ENCODE measurements at regions not wholly inside any gene's neighbourhood (a gene's known extent, or its start where the extent isn't known, plus 50 kb on each side); places are given as distances from the start of the nearest gene placed in this dataset.

DNA sequence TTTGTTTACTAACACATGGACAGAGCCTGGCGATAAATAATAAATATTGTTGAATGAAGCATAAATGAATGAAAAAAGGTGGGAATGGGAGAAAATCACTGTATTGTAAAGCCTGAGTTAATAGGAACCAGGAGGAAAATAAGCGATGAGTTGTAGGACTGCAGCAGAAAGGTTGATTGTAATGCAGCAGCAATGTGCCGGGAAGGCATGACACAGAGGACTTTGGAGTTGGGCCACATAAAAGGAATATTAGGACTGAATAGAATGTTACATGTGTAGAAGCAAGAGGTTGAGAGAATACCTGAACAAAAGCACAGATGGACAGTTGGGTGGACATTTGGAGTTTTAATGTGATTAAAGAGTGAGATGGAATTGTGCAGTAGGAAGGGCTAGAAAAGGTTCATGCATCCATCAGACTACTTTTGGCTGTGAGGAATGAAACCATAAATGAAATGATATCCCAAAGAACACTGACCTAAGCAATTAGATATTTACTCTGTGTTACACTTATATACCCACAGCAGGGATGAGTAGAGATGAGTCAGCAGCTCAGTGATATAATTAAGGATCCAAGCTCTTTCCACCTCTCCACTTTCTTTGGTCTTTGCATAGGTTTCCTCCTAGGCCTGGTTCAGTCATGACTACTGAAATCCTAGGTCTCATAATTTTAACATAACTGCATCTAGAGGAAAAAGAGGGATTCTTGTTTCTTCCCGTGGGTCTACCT lies 55.4 kb downstream of the CCER1 start:
- no peak for DNase-seq (ENCODE audit: low read depth)

DNA sequence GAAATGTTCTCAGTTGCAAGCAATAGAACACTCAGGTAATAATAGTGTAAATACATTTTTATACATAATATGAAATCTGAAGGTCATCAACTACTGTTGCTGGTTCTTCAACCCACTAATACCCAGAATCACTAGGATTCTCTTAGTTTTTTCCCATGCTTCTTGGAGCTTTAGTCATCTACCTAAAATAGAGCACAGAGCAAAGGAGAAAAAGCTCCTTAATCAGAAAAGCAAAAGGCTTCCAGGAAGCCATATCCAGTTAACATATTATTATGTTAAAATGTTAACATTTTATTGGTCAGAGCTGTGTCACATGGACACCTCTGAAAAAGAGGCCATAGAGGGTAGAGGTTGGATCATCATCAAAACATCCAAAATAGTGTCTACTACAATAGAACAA lies 57.0 kb downstream of the CCER1 start:
- no peak for DNase-seq (ENCODE audit: low read depth)

DNA sequence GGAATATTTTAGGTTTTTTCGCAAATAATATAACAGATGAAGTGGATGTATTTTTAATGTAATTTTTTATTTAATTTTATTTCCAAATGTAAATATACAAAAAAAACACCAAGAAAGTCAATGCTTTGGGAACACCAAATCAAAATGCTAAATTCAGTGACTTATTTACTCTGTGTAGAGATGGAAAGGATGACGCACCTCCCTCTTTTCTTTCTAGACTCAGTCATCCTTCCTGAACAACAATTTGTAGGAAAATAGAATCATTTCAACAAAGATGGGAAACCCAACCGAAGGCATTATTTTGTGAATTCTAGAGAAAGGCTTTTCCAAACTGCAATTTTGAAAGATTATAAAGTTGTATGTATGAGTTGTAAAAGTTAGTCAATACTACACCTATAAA lies 57.7 kb downstream of the CCER1 start:
- no peak for DNase-seq (ENCODE audit: low read depth)

DNA sequence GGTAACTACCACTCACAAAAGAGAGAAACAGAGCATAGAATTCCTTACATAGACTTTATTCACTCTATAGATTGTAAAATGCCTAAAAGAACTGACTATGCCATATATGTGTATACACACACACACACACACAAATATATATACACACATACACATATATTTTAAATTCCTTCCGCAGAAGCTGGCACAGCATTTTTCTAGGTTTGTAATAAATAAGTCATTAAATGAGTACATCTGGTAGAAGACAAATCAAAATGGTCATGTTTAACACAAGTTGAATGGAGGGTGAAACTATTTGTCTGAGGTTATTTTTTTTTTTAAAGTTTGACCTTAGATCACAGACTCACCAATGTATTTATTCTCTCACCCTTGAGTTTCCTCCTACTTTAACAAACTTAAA lies 58.2 kb downstream of the CCER1 start:
- no peak for DNase-seq (ENCODE audit: low read depth)

DNA sequence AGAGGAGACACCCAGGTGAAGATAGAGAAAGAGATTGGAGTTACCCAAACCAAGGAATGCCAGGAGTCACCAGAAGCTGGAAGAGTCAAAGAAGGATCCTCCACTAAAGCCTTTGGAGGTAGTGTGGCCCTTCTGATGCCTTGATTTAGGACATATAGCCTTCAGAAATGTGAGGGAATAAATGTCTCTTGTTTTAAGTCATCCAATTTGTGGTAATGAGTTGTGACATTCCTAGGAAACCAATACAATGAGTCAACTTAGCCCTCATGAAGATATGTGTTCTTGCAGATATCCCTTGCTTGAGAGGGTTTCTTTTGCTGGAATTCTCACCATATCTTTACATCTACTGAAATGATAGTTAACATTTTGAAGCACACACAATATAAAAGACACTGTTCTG lies 58.8 kb downstream of the CCER1 start:
- no peak for DNase-seq (ENCODE audit: low read depth)

DNA sequence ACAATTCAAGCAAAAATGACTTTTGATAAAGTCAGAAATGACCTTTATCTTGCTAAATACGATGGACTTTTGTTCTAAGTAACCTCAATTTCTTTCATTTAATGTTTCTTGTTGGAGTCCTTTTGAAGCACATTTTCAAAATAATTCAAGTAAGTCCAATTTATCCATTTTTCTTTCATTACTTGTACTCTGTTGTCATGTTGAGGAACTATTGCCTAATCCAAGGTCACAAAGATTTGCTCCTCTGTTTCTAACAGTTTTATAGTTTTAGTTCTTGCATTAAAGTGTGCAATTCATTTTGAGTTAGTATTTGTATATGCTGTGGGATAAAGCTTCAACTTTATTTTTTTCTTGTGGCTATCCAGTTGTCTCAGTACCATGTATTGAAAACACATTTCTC lies 66.7 kb downstream of the CCER1 start:
- no peak for DNase-seq (ENCODE audit: low read depth)

DNA sequence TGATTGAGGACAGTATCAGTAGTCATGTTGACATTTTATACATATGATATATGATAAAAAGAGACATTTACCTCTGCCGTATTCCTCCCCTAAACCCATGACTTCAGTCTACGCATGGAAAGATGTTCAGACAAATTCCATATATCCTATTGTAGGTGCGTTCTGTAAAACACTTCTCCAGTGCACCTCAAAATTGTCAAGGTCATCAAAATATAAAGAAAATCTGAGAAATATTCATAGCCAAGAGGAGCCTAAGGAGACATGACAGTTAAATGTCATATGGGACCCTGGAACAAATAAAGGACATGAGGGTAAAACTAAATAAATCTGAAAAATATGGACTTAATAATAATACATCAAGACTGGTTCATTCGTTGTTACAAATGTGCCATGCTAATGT lies 71.5 kb downstream of the CCER1 start:
- no peak for DNase-seq (ENCODE audit: low read depth)

DNA sequence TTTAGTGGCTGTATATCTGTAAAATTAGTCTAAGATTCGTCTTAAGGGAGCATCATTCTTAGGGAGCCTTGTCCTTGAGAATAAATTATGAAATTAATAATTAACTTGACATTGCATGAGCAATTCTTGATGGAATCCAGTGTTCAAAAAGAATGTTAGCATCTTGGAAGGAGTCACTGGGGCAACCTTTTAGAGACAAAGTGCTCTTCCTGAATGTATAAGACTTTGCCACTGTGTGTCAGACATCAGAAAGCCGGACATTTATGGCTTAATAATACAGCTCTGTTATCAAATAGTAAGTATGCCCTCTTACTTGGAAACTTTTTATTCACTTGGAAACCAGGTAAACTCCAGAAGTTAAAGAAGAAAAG lies 83.3 kb downstream of the CCER1 start:
- no peak for DNase-seq (ENCODE audit: low read depth)

DNA sequence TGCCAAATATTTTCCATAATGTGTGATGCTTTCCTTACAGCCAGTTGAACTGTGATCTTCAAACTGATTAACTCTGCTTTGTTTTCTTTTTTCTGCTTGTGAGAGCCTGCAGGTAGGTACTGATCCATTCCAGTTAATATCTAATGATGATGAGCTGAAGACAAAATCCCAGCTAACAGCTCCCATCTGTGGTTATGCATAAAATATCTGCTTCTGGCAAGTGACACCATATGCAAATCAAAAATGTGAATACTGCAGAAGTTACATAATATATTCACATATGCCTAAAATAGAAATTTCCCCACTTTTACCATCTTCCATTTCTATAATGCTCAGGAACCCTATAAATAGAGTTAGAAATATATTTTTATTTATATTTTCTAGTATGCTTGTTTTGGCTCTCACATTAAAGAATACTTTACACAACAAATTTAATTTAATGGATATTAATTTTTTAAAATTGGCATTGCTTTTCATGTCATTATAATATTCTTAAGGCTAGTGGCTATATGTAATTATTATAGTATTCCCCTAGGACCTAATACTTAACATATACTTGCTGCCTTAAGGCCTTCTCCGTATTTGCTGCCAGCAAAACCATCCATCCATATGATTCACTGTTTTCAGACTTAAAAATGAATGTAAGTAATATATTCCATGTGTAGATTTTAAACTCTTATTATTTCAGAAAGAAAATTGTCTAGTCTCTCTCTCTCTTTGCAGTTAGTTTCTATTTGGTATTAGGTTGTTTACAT lies 83.8 kb downstream of the CCER1 start:
- no peak for DNase-seq (ENCODE audit: low read depth)

DNA sequence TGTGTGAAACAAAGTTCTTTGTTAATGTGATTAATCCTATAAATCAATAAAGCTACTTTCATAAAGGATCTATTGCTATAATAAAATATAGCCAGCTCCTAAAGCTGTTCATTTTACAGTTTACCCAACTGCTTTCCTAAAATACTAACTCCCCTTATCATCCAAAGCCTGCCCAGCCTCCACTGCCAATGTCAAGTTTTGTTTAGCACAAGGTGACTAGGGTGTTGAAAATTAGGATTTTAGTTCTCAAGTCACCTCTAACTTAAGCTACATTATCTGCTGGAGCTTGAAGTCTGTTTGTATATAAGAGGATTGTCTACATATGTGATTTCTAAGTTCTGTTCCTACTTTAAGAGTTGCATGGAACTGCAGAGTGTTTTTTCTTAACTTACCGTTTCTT lies 86.3 kb downstream of the CCER1 start:
- no peak for DNase-seq (ENCODE audit: low read depth)

DNA sequence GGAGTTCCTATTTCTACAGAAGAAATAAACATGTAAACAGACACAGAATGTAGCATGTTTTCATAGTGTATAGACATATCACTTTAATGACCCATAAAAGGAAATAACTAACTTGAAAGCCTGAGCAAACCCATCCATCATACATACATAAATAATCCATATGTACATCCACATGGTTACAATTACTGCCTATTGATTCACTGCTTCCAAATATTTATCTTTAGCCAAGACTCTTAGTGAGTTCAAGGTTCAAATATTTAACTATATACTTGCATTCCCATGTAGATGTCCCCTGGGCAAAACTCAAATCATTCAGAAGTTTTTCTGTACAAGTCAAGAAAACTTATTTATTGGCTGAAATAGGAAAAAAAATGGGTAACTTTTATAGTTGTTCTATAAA lies 95.4 kb downstream of the CCER1 start:
- no peak for DNase-seq (ENCODE audit: low read depth)

DNA sequence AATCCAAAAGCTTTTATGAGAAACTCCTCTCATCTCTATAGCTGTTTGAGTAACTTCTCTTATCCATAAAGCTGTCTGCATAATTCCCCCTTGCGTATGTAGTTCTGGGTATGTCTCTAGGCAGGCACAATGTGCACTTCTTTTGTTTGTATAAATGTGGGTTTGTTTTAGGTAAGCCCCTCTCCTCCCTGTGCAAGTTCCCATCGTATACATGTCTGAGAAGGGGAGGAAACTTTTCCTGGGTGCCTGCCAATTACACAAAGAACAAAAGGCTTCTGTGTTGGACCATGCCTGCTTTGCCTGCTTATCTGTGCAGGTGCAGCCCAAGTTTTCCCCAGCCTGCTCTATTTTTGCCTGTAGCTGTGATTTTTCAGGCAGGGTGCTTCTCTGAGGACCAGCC lies 96.7 kb downstream of the CCER1 start:
- no peak for DNase-seq (ENCODE audit: low read depth)

DNA sequence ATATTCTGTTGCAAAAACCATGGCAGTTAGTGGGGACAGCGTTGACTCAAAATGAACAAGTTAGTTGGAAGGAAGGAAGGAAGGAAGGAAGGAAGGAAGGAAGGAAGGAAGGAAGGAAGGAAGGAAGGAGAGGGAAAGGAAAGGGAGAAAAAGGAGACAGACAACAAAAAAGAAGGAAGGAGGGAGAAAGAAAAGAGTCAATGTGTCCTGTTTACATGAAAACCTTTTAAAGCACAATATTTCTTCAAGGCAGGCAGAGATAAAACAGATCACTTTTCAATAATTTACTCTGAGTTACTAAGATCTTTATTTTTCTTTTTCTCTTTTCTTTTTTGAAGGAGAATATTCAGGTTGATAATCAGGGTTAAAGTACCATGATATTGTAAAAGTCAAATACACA lies 99.4 kb downstream of the CCER1 start:
- no peak for DNase-seq (ENCODE audit: low read depth)

DNA sequence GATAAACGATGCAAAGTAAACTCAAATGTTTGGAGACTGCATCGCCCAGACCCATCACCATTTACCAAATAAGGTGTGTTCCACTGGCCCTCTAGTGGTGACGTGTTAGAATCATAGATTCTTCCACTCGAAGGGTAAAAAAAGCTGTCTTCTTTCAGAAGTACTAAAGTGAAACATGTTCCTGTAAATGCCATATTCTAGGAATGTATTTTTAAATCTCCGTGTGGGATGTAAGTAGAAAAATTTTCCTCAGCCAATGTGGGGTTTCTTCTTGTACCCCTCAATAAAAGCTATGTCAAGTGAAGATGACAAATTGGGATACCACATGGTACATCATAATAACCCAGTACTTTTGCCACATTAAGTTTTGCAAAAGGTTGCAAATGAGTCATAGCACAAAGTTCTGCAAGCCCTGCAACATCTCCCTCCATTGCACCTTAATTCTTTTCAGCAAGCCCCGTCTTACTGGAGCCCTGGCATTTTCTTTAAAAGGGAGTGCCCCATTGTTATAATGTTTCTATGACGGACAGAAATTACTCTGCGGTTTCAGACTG lies 100.8 kb downstream of the CCER1 start:
- DNase-seq (ENCODE audit: low read depth), result no peak

DNA sequence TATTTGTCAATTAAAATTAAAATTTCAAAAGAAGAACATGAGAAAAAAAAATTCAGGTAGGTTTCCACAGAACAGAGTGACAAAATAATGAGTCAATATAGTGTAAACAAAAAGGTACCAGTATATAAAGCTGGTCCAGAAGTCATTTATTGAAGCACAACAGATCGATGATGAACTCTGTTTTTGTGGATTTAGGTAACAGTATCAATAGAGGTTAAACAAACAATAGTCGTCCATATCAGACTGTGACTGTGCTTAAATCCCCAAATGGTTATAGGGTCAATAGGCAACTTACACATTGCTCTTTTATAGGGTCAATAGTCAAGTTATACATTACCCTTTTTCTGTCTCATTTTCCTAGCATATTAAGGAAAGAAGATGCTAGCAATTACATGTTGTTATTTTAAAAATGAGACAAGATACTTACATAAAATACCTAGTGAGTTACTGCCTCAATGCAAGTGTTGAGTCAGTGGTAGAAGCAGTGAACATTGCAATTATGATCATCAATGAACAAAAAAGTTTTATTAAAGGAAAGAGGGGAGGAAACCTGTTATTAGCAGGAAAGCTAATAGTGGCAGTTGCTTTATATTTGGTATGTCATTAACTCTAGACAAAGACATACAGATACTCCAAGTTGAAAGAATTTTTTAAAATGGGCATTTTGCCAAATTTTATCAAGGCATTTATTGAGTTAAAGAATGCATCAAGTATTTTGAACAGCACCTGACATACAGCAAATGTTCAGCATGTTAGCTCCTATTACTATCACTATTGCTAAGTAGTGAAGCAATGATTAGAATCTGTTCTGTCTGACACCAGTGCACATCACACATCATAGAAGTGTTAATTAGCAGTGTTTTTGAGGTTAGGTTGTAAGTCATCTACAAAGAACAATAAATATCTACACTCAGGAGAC lies 102.9 kb downstream of the CCER1 start:
- no peak for DNase-seq (ENCODE audit: low read depth)

DNA sequence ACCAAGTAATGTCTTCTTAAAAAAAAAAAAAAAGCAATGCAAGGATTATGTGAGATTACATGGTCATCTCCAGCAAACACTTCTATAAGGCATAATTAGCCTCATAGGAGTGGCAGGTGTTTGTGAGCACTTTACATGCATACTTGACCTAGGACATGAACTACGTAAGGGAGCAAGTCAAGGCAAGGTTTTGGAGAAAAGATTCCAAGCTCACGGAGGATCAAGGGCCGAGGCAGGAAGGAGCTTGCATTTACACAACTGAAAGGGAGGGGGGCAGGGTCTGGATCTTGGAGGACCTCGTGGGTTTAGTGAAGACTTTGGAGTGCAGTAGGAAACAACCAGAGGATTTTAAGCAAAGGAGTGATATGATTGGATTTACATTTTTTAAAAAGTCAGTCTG lies 112.5 kb downstream of the CCER1 start:
- DNase-seq (ENCODE audit: low read depth), result no peak

DNA sequence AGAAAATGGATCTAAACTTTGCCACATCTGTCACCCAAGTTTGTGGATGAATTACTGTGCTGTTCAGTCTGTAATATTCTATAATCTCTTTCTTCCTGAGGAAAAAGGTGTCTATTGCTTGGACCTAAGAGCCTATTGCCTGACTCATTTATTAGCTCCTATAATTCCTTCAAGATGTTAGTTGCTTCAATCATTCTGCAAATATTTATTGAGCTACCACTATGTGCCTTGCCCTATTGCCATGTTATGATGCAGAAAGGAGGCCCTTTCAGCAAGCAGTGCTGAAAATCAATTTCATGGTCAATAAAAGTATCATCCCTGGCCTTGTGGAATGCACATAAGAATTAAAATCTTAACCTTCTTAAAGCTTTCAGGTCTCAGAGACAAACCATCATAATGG lies 113.6 kb downstream of the CCER1 start:
- no peak for DNase-seq (ENCODE audit: low read depth)

DNA sequence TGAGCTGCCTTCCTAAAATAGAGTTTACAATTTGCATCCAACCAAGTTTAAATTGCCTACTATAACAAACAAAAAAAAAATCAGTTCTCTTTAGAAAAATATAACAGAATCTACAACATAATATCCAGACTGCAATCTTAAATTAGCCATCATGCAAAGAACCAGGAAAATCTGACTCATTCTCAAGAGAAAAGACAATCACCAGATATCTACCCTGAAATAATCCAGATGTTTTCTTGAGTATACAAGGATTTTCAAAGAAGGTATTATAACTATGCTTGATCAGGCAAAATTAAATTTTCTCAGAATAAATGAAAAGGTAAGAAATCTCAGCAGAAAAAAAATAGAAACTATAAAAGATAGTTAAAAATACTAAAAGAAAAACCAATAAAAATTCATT lies 115.6 kb downstream of the CCER1 start:
- DNase-seq (ENCODE audit: low read depth), result no peak

DNA sequence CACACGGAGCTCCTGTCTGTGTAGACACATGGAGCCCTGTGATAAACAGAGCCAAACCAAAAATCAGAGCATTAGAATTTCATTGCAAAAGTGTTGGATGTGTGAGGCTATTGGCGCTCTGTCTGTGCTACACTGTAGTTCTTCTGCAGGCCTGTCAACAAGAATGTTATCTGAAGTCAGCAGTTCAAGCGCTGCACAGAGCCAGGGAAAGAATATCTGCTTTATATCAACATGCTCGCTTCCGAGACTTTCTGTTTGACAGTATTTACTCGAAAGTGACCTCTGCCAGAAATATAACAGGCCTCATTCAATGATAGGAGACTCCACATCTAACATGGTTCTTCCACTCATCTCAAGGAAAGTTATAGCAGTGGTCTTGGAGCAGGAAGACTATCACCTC lies 118.3 kb downstream of the CCER1 start:
- DNase-seq (ENCODE audit: low read depth), result no peak

DNA sequence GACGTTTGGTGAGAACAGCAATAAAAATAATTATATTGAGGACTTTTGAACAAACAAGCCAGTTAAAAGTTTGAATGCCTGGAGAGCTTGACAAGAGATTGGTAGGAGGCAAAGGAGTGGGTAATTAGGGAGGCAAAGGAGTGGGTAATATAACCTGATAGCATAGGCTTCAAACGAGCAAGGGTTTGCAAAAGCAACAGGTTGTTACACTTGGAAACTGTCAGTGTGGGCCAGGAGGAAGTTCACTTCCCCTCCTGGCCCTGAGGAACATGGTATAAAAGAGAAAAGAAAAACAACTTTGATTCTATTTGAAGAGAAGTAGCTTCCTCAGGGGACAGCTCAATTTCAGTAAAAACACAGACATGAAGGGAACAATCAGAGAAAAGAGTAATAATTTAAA lies 121.7 kb downstream of the CCER1 start:
- DNase-seq (ENCODE audit: low read depth), result no peak

DNA sequence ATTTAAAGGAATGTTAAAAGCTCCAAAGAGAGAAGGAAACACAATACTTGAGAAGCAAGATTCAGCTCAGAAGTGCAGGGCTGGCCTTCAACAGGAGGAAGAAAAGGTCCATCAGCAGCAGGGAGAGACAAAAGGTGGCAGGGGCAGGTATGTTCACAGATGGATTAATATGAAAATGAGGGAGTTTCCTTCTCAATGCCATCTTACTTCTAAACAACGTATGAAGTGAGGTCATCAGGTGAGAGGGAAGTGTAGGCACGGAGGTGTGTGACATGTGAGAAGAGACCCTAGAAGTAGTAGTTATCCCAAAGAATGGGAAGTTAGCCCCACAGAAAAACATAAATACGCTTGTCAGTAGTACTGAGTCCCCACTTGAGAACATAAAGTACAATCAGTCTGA lies 122.5 kb downstream of the CCER1 start:
- no peak for DNase-seq (ENCODE audit: low read depth)

DNA sequence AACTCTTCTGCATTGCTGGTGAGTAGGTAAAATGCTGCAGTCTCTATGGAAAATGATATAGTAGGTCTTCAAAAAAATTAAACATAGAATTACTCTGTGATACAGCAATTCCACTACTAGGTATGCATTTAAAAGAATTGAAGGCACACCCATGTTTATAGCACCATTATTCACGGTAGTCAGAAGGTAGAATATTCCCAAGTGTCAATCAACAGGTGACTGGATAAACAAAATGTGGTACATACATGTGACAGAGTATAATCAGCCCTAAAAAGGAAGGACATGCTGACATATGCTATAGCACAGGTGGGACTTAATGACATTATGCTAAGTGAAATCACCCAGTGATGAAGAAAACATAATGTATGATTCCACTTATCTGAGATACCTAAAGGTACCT lies 123.3 kb downstream of the CCER1 start:
- no peak for DNase-seq (ENCODE audit: low read depth)

DNA sequence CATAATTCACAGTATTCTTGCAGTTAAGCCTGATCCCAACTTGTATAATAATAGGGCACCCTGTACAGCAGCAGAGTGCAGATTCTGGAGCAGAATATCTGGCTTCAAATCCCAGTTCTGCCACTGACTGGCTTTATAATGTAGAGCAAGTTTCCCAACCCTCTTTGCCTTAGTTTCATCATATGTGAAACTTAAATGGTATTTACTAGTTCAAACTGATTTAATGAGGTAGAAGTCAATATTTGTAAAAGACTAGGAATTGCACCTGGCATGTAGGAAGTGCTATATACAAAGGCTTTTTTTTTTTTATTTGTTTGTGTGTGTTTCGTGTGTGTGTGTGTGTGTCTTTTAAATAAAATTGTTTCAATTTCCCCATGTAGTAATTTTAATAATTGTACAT lies 125.9 kb downstream of the CCER1 start:
- DNase-seq (ENCODE audit: low read depth), result no peak
